Fibroblast of lung (primary cell): ENCODE measurements at regions not wholly inside any gene's neighbourhood (a gene's known extent, or its start where the extent isn't known, plus 50 kb on each side); places are given as distances from the start of the nearest gene placed in this dataset.

ENCODE experiments used
- DNase-seq, 2 donors: peaks; one replicate each; pipeline versions ENCODE4 v3.0.0 to v3.0.0-alpha.2; 2010; ENCODE audit warnings: low read depth in 2 of 2
- H2AFZ ChIP-seq: 2 replicates; pipeline ENCODE4 v1.5.1; 2012; ENCODE audit warnings: low read length, control low read depth, inconsistent platforms
- H3K27ac ChIP-seq: 2 replicates; pipeline ENCODE4 v1.5.1; 2011; ENCODE audit warnings: low read length, control low read depth; ENCODE audit not compliant: insufficient read depth
- H3K27me3 ChIP-seq: 2 replicates; pipeline ENCODE4 v1.5.1; 2011; ENCODE audit warnings: mild to moderate bottlenecking, low read length; ENCODE audit not compliant: control insufficient read depth, insufficient read depth
- H3K36me3 ChIP-seq: 2 replicates; pipeline ENCODE4 v1.5.1; 2011; ENCODE audit warnings: low read length; ENCODE audit not compliant: control insufficient read depth, insufficient read depth
- H3K4me1 ChIP-seq: 2 replicates; pipeline ENCODE4 v1.5.1; 2011; ENCODE audit warnings: low read length; ENCODE audit not compliant: control insufficient read depth, insufficient read depth; ENCODE audit errors: extremely low read depth
- H3K4me2 ChIP-seq: 2 replicates; pipeline ENCODE4 v1.5.1; 2011; ENCODE audit warnings: low read length, control low read depth; ENCODE audit not compliant: insufficient read depth; ENCODE audit errors: extremely low read depth
- H3K4me3 ChIP-seq, 4 experiments: fragments of 200-600 bp in 1 of 4; sonication (generic) in 1 of 4; replicated peaks in 1 of 4; 2 replicates each; pipeline ENCODE4 v1.5.1; 2011 to 2016; ENCODE audit warnings: low read length in 4 of 4, low read depth in 3 of 4, mild to moderate bottlenecking in 3 of 4, control low read depth in 2 of 4, inconsistent platforms in 1 of 4, mixed read lengths in 1 of 4; ENCODE audit not compliant: insufficient read depth in 1 of 4; ENCODE audit errors: control extremely low read depth in 1 of 4
- H3K79me2 ChIP-seq: 2 replicates; pipeline ENCODE4 v1.5.1; 2012; ENCODE audit warnings: mild to moderate bottlenecking, low read length, inconsistent platforms; ENCODE audit not compliant: control insufficient read depth, insufficient read depth
- H3K9ac ChIP-seq: 2 replicates; pipeline ENCODE4 v1.5.1; 2011; ENCODE audit warnings: mild to moderate bottlenecking, low read length, control low read depth; ENCODE audit not compliant: insufficient read depth
- H3K9me3 ChIP-seq: 2 replicates; pipeline ENCODE4 v1.5.1; 2012; ENCODE audit warnings: low read depth, low read length; ENCODE audit not compliant: control insufficient read depth, insufficient read depth
- H4K20me1 ChIP-seq: 2 replicates; pipeline ENCODE4 v1.5.1; 2011; ENCODE audit warnings: low read length; ENCODE audit not compliant: control insufficient read depth, insufficient read depth; ENCODE audit errors: extremely low read depth
- EZH2 ChIP-seq: IDR thresholded peaks from 2 replicates; pipeline ENCODE4 v1.5.1; 2012; ENCODE audit warnings: low read length, control low read depth, mild to moderate bottlenecking; ENCODE audit errors: missing control alignments
- TF ChIP-seq, protein P1 (sequence below), 2 donors: IDR thresholded peaks in 1 of 2; conservative IDR thresholded peaks in 1 of 2; 1 replicate in 1 of 2; 2 replicates in 1 of 2; pipeline ENCODE4 v1.5.1; 2011 to 2012; ENCODE audit warnings: low read length in 2 of 2, control low read depth in 1 of 2, inconsistent platforms in 1 of 2, low read depth in 1 of 2, mild to moderate bottlenecking in 1 of 2

GRCh38 chr9:91102269-91102668 is 259.4 kb downstream of the AUH start:
- no peak overlapping the region for H3K9ac ChIP-seq
- H2AFZ ChIP-seq, result no peak overlapping the region
- no peaks in the 10 kb centered on the region for H4K20me1 ChIP-seq
- no peak for DNase-seq
- no peak overlapping the region for H3K27ac ChIP-seq
- H3K79me2 ChIP-seq, result no peaks in the 10 kb centered on the region
- no peak overlapping the region for H3K4me2 ChIP-seq
- H3K4me3 ChIP-seq, result no peak overlapping the region
- no peaks in the 10 kb centered on the region for H3K27me3 ChIP-seq
- TF ChIP-seq EZH2, result no peak
- TF ChIP-seq, protein P1, sequence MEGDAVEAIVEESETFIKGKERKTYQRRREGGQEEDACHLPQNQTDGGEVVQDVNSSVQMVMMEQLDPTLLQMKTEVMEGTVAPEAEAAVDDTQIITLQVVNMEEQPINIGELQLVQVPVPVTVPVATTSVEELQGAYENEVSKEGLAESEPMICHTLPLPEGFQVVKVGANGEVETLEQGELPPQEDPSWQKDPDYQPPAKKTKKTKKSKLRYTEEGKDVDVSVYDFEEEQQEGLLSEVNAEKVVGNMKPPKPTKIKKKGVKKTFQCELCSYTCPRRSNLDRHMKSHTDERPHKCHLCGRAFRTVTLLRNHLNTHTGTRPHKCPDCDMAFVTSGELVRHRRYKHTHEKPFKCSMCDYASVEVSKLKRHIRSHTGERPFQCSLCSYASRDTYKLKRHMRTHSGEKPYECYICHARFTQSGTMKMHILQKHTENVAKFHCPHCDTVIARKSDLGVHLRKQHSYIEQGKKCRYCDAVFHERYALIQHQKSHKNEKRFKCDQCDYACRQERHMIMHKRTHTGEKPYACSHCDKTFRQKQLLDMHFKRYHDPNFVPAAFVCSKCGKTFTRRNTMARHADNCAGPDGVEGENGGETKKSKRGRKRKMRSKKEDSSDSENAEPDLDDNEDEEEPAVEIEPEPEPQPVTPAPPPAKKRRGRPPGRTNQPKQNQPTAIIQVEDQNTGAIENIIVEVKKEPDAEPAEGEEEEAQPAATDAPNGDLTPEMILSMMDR (conservative IDR thresholded peaks at IDR 0.05 in 1 of 2, IDR thresholded peaks at IDR 0.05 in 1 of 2; ENCODE audit: low read depth in 1 of 2, low read length in 2 of 2), result no peak
- H3K4me1 ChIP-seq, result peaks cover 24% of the 10 kb centered on the region
- no peaks in the 10 kb centered on the region for H3K9me3 ChIP-seq
- H3K36me3 ChIP-seq, result no peaks in the 10 kb centered on the region

DNA sequence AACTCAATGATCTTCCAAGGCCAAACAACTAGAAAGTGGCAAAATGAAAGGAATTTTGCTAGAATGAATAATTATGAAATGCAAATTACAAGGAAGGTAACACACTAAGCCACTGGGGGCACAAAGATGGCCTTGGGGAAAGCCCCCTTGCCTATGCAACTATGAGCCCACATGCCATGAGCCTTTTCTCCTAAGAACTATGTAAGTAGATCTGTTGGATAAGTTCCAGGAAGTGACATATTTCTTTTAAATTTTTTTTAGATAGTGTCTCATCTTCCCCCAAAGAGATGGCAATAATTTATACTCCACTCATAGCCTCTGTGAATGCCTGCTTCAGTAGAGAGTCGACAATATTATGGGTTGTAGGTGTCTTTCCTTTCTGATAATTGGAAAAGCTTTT is 257.8 kb downstream of the AUH start:
- no peaks in the 10 kb centered on the region for H3K36me3 ChIP-seq
- H3K9ac ChIP-seq, result no peak overlapping the region
- H3K4me1 ChIP-seq, result peaks cover 24% of the 10 kb centered on the region
- TF ChIP-seq, protein P1 (conservative IDR thresholded peaks at IDR 0.05 in 1 of 2, IDR thresholded peaks at IDR 0.05 in 1 of 2; ENCODE audit: low read depth in 1 of 2, low read length in 2 of 2), result no peak
- no peaks in the 10 kb centered on the region for H3K27me3 ChIP-seq
- H4K20me1 ChIP-seq, result no peaks in the 10 kb centered on the region
- no peak for DNase-seq
- no peak overlapping the region for H3K4me2 ChIP-seq
- H3K79me2 ChIP-seq, result no peaks in the 10 kb centered on the region
- H2AFZ ChIP-seq, result no peak overlapping the region
- no peak overlapping the region for H3K27ac ChIP-seq
- no peaks in the 10 kb centered on the region for H3K9me3 ChIP-seq
- no peak overlapping the region for H3K4me3 ChIP-seq

DNA sequence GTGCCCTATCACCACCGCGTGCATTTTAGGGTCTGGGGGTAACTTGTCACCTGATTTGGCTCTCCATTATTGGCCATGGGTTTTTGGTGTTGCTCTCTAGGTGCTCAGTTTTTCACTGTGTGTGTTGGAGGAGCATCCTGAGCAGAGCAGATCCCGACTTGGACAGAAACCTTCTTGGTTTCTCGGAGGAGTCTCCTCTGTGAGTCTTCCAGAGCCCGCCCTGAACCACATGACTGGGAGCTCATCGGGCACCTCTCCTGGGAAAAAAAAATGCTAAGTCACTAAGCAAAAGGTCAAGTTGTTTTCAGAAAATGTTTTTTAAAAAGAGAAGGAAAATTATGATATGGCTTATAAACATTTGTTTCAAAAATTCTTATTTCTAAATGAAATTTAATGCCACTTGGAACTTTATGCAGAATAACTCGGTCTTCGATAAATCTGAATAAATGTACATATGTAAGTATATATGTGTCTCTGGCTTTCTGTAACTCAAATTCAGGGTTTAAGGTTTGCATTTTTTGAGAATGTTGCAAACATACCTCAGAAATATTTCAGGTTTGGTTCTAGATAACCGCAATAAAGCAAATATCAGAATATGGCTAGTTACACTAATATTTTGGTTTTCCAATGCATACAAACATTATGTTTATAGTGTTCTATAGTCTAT is 255.2 kb downstream of the AUH start:
- Histone ChIP-seq H3K36me3 (no peaks in the 10 kb centered on the region), H3K9me3 (no peaks in the 10 kb centered on the region), H3K4me3 (no peak overlapping the region), H2AFZ (no peak overlapping the region), H3K9ac (no peak overlapping the region), H3K27me3 (no peaks in the 10 kb centered on the region), H4K20me1 (no peaks in the 10 kb centered on the region), H3K4me2 (no peak overlapping the region), H3K27ac (no peak overlapping the region), H3K79me2 (no peaks in the 10 kb centered on the region), H3K4me1 (peaks cover 5% of the 10 kb centered on the region)
- no peak for DNase-seq
- no peak for TF ChIP-seq EZH2
- TF ChIP-seq, protein P1 (conservative IDR thresholded peaks at IDR 0.05 in 1 of 2, IDR thresholded peaks at IDR 0.05 in 1 of 2; ENCODE audit: low read depth in 1 of 2, low read length in 2 of 2), result no peak
